Hepatocyte (in vitro differentiated cells): ENCODE measurements at regions not wholly inside any gene's neighbourhood (a gene's known extent, or its start where the extent isn't known, plus 50 kb on each side); places are given as distances from the start of the nearest gene placed in this dataset.

Experiments used
- DNase-seq: peaks from one replicate; pipeline ENCODE4 v3.0.0-alpha.2; 2016; ENCODE audit warnings: low spot score
- H2AFZ ChIP-seq: fragments of 200-600 bp; sonication (generic); 2 replicates; pipeline ENCODE4 v1.6.0; 2016; ENCODE audit warnings: antibody characterized with exemption, mild to moderate bottlenecking
- H3K27ac ChIP-seq: fragments of 200-600 bp; sonication (generic); 2 replicates; pipeline ENCODE4 v1.5.1; 2016; ENCODE audit warnings: mild to moderate bottlenecking
- H3K27me3 ChIP-seq: fragments of 200-600 bp; sonication (generic); 2 replicates; pipeline ENCODE4 v1.6.1; 2016
- H3K36me3 ChIP-seq: fragments of 200-600 bp; sonication (generic); replicated peaks from 2 replicates; pipeline ENCODE4 v1.5.1; 2016; ENCODE audit warnings: low read depth; ENCODE audit not compliant: insufficient read depth
- H3K4me1 ChIP-seq: fragments of 200-600 bp; sonication (generic); 2 replicates; pipeline ENCODE4 v1.5.1; 2016; ENCODE audit warnings: mild to moderate bottlenecking, moderate library complexity; ENCODE audit not compliant: insufficient read depth
- H3K4me2 ChIP-seq: fragments of 200-600 bp; sonication (generic); 2 replicates; pipeline ENCODE4 v1.6.0; 2016
- H3K4me3 ChIP-seq: fragments of 200-600 bp; sonication (generic); 2 replicates; pipeline ENCODE4 v1.5.1; 2016; ENCODE audit warnings: mild to moderate bottlenecking
- H3K79me2 ChIP-seq: fragments of 200-600 bp; sonication (generic); 2 replicates; pipeline ENCODE4 v1.6.0; 2017; ENCODE audit warnings: mild to moderate bottlenecking
- H3K9me2 ChIP-seq: fragments of 200-600 bp; sonication (generic); replicated peaks from 2 replicates; pipeline ENCODE4 v1.6.0; 2017; ENCODE audit warnings: mild to moderate bottlenecking; ENCODE audit not compliant: insufficient read depth
- H3K9me3 ChIP-seq: fragments of 200-600 bp; sonication (generic); 2 replicates; pipeline ENCODE4 v1.5.1; 2016; ENCODE audit warnings: low read depth, mild to moderate bottlenecking
- H4K20me1 ChIP-seq: fragments of 200-600 bp; sonication (generic); 2 replicates; pipeline ENCODE4 v1.6.0; 2016; ENCODE audit warnings: mild to moderate bottlenecking; ENCODE audit not compliant: insufficient read depth, poor library complexity, severe bottlenecking
- EZH2 ChIP-seq: fragments of 200-600 bp; sonication (generic); IDR thresholded peaks from 2 replicates; pipeline ENCODE4 v1.6.1; 2016; ENCODE audit warnings: antibody characterized with exemption, mild to moderate bottlenecking, borderline replicate concordance
- EZH2phosphoT487 ChIP-seq: fragments of 200-600 bp; sonication (generic); IDR thresholded peaks from one replicate; pipeline ENCODE4 v1.6.1; 2018; ENCODE audit warnings: antibody characterized with exemption, mild to moderate bottlenecking, low read depth, moderate library complexity; ENCODE audit not compliant: unreplicated experiment, severe bottlenecking
- WGBS: methylation state at CpG from one replicate; pipeline ENCODE4 v1.1.6; 2016; ENCODE audit warnings: low lambda C conversion rate; ENCODE audit errors: missing lambda C conversion rate; 5-methylcytosine and 5-hydroxymethylcytosine counted together
- TF ChIP-seq, protein P1 (sequence below): fragments of 200-600 bp; sonication (generic); IDR thresholded peaks from 2 replicates; pipeline ENCODE4 v1.5.1; 2016; ENCODE audit warnings: antibody characterized with exemption, mild to moderate bottlenecking; ENCODE audit not compliant: poor library complexity

- H3K27me3 ChIP-seq = no peaks in the 10 kb centered on the region
- peak; percentile 43 for DNase-seq
- H3K9me2 ChIP-seq = no peaks in the 10 kb centered on the region
- peaks cover 23% of the 10 kb centered on the region for H3K4me1 ChIP-seq
- TF ChIP-seq, protein P1, sequence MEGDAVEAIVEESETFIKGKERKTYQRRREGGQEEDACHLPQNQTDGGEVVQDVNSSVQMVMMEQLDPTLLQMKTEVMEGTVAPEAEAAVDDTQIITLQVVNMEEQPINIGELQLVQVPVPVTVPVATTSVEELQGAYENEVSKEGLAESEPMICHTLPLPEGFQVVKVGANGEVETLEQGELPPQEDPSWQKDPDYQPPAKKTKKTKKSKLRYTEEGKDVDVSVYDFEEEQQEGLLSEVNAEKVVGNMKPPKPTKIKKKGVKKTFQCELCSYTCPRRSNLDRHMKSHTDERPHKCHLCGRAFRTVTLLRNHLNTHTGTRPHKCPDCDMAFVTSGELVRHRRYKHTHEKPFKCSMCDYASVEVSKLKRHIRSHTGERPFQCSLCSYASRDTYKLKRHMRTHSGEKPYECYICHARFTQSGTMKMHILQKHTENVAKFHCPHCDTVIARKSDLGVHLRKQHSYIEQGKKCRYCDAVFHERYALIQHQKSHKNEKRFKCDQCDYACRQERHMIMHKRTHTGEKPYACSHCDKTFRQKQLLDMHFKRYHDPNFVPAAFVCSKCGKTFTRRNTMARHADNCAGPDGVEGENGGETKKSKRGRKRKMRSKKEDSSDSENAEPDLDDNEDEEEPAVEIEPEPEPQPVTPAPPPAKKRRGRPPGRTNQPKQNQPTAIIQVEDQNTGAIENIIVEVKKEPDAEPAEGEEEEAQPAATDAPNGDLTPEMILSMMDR = no peak
- TF ChIP-seq EZH2phosphoT487 = no peak
- TF ChIP-seq EZH2 = no peak
- H3K9me3 ChIP-seq = no peaks in the 10 kb centered on the region
- peak overlapping the region; percentile 52 for H3K4me2 ChIP-seq
- H3K79me2 ChIP-seq = no peaks in the 10 kb centered on the region
- H3K27ac ChIP-seq = peak overlapping the region; percentile 76
- H4K20me1 ChIP-seq = no peaks in the 10 kb centered on the region
- H3K4me3 ChIP-seq = no peak overlapping the region
- WGBS = 39% methylated on average over 2 of the region's 2 CpGs
- H2AFZ ChIP-seq = no peak overlapping the region
- no peaks in the 10 kb centered on the region for H3K36me3 ChIP-seq
Observed at GRCh38 chr10:113446739-113447138, 106.1 kb upstream of the HABP2 start.

GRCh38 chr10:113447278-113447677, 105.6 kb upstream of the HABP2 start:
- Histone ChIP-seq H3K4me2 (peak overlapping the region; percentile 52), H3K4me3 (no peak overlapping the region), H3K9me3 (no peaks in the 10 kb centered on the region), H3K9me2 (no peaks in the 10 kb centered on the region), H3K4me1 (peaks cover 23% of the 10 kb centered on the region), H3K27ac (peak overlapping the region; percentile 76), H2AFZ (no peak overlapping the region), H4K20me1 (no peaks in the 10 kb centered on the region), H3K79me2 (no peaks in the 10 kb centered on the region), H3K36me3 (no peaks in the 10 kb centered on the region), H3K27me3 (no peaks in the 10 kb centered on the region)
- WGBS = 78% methylated on average over 1 of the region's 1 CpG
- no peak for DNase-seq
- TF ChIP-seq, protein P1 = no peak
- TF ChIP-seq EZH2phosphoT487 (no peak), EZH2 (no peak)

DNA sequence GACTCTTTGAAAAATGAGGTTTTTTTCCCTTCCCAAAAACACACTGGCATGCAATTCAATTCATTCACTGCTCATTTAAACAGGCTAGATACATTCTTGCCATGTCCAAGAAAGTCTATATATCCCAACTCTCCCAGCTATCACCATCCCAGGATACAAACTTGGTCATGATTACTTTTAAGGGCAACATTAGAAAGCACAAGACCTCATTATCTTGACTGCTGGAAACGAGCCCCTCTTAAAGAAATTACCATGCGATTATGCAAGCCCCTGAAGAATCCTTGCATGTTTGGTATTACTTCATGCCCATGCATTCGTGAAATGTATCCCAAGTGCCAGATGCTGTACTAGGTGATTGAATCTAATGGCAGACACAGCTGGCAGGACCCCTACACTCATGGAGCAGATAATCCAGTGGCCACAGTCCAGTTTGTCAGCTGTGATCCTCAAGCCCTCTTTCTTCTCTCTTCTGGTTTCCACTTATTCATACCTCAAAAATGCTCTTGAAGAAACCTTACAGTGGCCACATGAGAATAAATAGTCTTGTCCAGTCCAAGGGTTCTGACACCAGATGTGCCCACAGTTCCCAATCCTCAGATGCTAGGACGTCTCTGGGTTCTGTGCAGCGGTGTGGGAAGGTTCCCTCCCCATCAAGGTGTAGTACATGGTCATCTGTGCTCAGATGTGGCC, 103.7 kb upstream of the HABP2 start:
- H3K4me3 ChIP-seq = no peak overlapping the region
- no peaks in the 10 kb centered on the region for H4K20me1 ChIP-seq
- H3K4me1 ChIP-seq = peaks cover 24% of the 10 kb centered on the region
- TF ChIP-seq, protein P1 = no peak
- no peak for TF ChIP-seq EZH2
- no peak for TF ChIP-seq EZH2phosphoT487
- 83% methylated on average over 5 of the region's 5 CpGs for WGBS
- no peaks in the 10 kb centered on the region for H3K27me3 ChIP-seq
- no peaks in the 10 kb centered on the region for H3K9me3 ChIP-seq
- peak overlapping the region; percentile 57 for H3K27ac ChIP-seq
- H2AFZ ChIP-seq = no peak overlapping the region
- H3K79me2 ChIP-seq = no peaks in the 10 kb centered on the region
- no peak for DNase-seq
- no peaks in the 10 kb centered on the region for H3K36me3 ChIP-seq
- peak overlapping the region; percentile 44 for H3K4me2 ChIP-seq
- H3K9me2 ChIP-seq = no peaks in the 10 kb centered on the region
